Activated T-helper 9 cell treated with anti-CD3 and anti-CD28 coated beads, Interleukin-2, amount 50 U/mL, for 16 hours (primary cell): ENCODE measurements at regions not wholly inside any gene's neighbourhood (a gene's known extent, or its start where the extent isn't known, plus 50 kb on each side); places are given as distances from the start of the nearest gene placed in this dataset.
"Not testable (repeated sequence)": the region's sequence is repeated elsewhere in the genome, so short reads cannot be mapped to it uniquely, and the experiment has no call there.

ENCODE experiments used
- DNase-seq: peaks from one replicate; pipeline ENCODE4 v3.0.0-alpha.2; 2020; ENCODE audit warnings: low read depth

GRCh38 chr11:16528639-16529038 lies 172.3 kb upstream of the SOX6 start:
- no peak for DNase-seq

- no peak for DNase-seq
These were observed 171.3 kb upstream of the SOX6 start for GRCh38 chr11:16527525-16528246.

- no peak for DNase-seq
These were observed 170.6 kb upstream of the SOX6 start for GRCh38 chr11:16526947-16527346.

GRCh38 chr11:16520713-16521112 lies 164.4 kb upstream of the SOX6 start:
- not testable (repeated sequence) for DNase-seq

- DNase-seq, result no peak
These were observed 156.5 kb upstream of the SOX6 start for GRCh38 chr11:16512899-16513241.

GRCh38 chr11:16512198-16512898 lies 156.0 kb upstream of the SOX6 start:
- no peak for DNase-seq

GRCh38 chr11:16511116-16512114 lies 155.1 kb upstream of the SOX6 start:
- DNase-seq, result no peak

- no peak for DNase-seq
These were observed 149.1 kb upstream of the SOX6 start for GRCh38 chr11:16505481-16505880.

DNA sequence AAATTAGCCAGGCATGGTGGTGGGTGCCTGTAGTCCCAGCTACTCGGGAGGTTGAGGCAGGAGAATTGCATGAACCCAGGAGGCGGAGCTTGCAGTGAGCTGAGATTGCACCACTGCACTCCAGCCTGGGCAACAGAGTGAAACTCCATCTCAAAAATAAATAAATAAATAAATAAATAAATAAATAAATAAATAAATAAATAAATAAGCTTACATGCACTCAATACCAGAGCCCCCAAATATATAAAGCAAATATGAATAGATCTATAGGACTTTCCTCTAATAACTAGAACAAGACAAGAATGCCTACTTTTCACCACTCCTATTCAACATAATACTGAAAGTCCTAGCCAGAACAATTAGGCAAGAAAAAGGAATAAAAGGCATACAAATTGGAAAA lies 147.5 kb upstream of the SOX6 start:
- not testable (repeated sequence) for DNase-seq

DNA sequence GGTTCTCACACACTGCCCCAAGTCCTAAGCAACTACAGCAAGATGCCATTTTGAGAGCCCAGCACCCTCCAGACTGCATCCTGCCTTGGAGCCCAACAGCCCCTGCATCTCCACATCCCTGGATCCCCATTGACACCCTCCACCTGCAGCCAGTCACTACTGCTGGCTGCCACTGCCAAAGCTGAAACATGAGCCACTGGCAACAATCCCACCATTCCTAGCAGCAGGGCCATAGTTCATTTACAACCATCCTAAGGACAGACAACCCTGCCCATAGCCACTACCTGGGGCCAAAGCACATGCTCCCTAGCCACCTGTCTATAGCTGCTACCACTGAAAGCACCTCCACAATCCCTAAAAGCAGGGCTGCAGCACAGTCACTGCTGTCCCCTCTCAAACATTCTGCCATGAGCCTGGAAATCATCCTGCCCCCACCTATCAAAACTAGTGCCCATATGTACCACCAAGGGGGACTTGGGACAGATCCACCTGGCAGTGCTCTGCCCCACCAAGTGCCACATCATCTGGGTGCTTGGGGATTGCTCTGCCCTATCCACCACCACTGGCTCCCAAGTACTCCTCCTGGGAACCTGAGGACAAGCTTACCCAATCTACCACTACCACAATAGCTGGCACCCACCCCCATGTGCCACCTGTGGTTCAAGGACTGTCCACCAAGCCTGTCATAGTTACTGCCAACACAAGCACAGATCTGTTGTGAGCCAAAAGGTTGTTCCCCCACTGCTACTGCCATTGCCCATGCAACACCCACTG lies 138.8 kb upstream of the SOX6 start:
- DNase-seq, result no peak

DNA sequence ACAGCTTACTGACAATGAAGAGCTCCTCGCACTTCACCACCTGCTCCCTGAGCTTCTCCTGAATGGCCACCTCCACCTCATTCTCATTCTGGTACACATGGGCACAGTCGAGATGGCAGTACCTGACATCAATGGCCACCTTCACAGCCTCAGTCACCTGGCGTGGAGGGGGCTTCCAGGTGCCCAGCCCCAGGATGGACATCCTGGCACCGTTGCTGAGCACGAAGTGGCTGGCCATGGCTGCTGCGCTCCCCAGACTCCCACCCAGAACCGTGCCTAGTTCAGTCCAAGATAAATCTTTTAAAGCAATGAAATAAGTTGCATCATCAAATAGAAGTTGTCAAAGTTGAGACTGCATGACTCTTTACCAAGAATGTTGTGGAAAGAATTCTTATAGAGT lies 128.1 kb upstream of the SOX6 start:
- no peak for DNase-seq

- no peak for DNase-seq
These were observed 118.3 kb upstream of the SOX6 start for GRCh38 chr11:16474659-16475058.

DNA sequence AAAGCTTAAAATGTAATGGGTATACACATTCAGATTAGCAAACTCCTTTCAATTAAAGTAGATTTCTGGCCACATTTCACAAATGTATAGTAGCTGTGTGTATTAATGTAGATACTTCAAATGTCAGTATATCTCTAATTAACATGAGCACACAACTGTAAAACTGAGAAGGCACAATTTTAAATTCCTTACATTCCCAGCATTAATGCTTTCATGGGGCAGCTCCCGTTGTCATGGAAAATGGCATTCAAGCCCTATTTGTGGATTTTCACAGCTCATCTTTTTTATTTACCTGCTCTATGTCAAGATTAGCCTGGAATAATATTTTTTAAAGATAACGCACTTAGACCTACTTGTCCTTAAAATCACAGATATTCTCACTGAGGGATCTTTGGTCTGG lies 113.6 kb upstream of the SOX6 start:
- DNase-seq, result no peak

GRCh38 chr11:16468735-16469453 lies 112.5 kb upstream of the SOX6 start:
- no peak for DNase-seq

GRCh38 chr11:16460508-16460907 lies 104.2 kb upstream of the SOX6 start:
- no peak for DNase-seq

GRCh38 chr11:16456366-16456765 lies 100.0 kb upstream of the SOX6 start:
- DNase-seq, result no peak

DNA sequence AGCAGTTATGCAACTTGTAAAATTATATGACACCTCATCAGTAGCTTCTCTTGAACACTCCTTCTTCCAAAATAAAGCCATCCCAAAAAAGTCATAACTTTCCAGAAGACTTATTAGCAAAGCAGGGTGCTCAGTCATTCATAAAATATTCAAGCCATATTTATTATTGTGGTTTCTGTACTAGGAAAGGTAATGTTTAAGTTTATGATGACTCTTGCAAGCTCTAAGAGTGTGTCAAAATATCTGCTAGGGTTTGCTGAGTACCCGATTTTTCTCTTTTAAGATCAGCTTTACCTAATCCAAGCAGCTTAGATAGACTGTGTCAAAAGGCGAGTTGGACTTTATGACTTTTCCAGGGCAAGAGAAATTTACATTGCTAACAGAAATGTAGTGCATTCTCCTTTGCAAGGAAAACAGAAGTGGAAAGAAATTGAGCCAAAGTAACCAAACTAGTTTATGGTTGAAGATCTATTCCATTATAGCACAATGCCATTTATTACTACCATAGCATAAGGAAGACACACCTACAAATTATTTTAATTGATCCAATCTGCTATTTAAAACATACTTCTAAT lies 98.0 kb upstream of the SOX6 start:
- no peak for DNase-seq

GRCh38 chr11:16448123-16448717 lies 91.9 kb upstream of the SOX6 start:
- no peak for DNase-seq

- no peak for DNase-seq
These were observed 85.1 kb upstream of the SOX6 start for GRCh38 chr11:16441461-16441860.

- no peak for DNase-seq
These were observed 83.8 kb upstream of the SOX6 start for GRCh38 chr11:16440136-16440535.
